NCI-H146 (cell line): ENCODE measurements at regions not wholly inside any gene's neighbourhood (a gene's known extent, or its start where the extent isn't known, plus 50 kb on each side); places are given as distances from the start of the nearest gene placed in this dataset.

Experiments used
- DNase-seq: peaks from one replicate; lab custom pipeline; 2025; lab: John Stamatoyannopoulos, UW

GRCh38 chr6:9481292-9482029 lies 933.4 kb downstream of the TFAP2A start:
- no peak for DNase-seq

- DNase-seq, result no peak
Measured at GRCh38 chr6:9468277-9468676, 946.6 kb downstream of the TFAP2A start.

- peak; percentile 22 for DNase-seq
Measured at GRCh38 chr6:9467741-9468140, 947.1 kb downstream of the TFAP2A start.

- DNase-seq, result no peak
Measured at GRCh38 chr6:9464583-9464982, 950.3 kb downstream of the TFAP2A start.

GRCh38 chr6:9463311-9463710 lies 951.6 kb downstream of the TFAP2A start:
- no peak for DNase-seq

GRCh38 chr6:9461188-9461587 lies 953.7 kb downstream of the TFAP2A start:
- DNase-seq, result no peak

- DNase-seq, result peak; percentile 38
Measured at GRCh38 chr6:9458424-9458823, 956.5 kb downstream of the TFAP2A start.

- peak; percentile 99 for DNase-seq
Measured at GRCh38 chr6:9455864-9456658, 958.8 kb downstream of the TFAP2A start.

- no peak for DNase-seq
Measured at GRCh38 chr6:9439621-9440330, 975.1 kb downstream of the TFAP2A start.

GRCh38 chr6:9437836-9438235 lies 977.0 kb downstream of the TFAP2A start:
- no peak for DNase-seq

- no peak for DNase-seq
Measured at GRCh38 chr6:9435281-9435680, 979.6 kb downstream of the TFAP2A start.

GRCh38 chr6:9431945-9432344 lies 982.9 kb downstream of the TFAP2A start:
- no peak for DNase-seq

- no peak for DNase-seq
Measured at GRCh38 chr6:9428421-9429172, 986.3 kb downstream of the TFAP2A start.

- peak; percentile 6 for DNase-seq
Measured at GRCh38 chr6:9422138-9422537, 986.8 kb upstream of the SLC35B3 start.

- DNase-seq, result no peak
Measured at GRCh38 chr6:9420316-9421015, 985.1 kb upstream of the SLC35B3 start.

- no peak for DNase-seq
Measured at GRCh38 chr6:9417400-9417799, 982.1 kb upstream of the SLC35B3 start.

- peak; percentile 36 for DNase-seq
Measured at GRCh38 chr6:9412951-9413559, 977.7 kb upstream of the SLC35B3 start.

- no peak for DNase-seq
Measured at GRCh38 chr6:9409126-9409525, 973.8 kb upstream of the SLC35B3 start.

GRCh38 chr6:9408402-9409117 lies 973.2 kb upstream of the SLC35B3 start:
- peak; percentile 65 for DNase-seq

GRCh38 chr6:9405825-9406224 lies 970.5 kb upstream of the SLC35B3 start:
- DNase-seq, result peak; percentile 88
